HG03139 (cell line): ENCODE measurements at regions not wholly inside any gene's neighbourhood (a gene's known extent, or its start where the extent isn't known, plus 50 kb on each side); places are given as distances from the start of the nearest gene placed in this dataset.
"Not testable (repeated sequence)": the region's sequence is repeated elsewhere in the genome, so short reads cannot be mapped to it uniquely, and the experiment has no call there.

Experiments used
- ATAC-seq: cut with Tn5 transposase; IDR thresholded peaks from one replicate; pipeline ENCODE4 v1.9.1; 2021; ENCODE audit not compliant: unreplicated experiment

DNA sequence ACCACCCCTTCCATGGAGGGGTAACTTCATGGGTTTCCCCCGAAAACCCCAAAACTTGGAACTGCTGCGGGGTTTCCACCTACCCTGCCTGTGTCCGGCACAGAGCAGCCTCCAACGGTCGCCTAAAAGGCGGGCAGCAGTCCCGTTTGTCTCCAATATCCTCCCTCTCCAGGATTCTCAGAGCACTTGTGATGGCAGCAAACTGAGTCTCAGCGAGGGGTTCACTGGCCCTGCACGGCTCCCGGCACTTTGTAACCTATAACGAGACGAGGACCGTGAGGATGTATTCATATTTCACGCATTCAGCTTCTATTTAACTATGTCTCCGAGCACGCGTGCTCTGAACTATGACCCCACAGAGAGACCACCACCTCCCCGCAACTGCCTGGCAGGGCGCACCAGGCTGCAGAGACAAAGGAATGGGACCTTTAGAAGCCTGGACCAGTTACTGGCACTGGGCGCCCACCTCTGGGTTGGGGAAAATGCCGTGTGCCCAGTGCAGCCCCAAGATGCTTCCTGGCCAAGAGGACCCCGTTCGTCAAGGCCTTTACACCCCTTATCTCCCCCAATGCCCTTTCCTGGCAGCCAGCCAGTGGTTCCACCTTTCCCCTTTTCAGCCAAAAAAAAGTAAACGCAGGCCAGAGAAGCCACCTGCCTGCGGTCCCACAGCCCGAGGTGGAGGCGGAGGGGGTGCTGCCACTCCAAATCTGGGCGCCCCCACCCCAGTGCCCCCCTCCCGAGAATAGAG is 173.1 kb upstream of the RTL1 start:
- ATAC-seq: no peak

DNA sequence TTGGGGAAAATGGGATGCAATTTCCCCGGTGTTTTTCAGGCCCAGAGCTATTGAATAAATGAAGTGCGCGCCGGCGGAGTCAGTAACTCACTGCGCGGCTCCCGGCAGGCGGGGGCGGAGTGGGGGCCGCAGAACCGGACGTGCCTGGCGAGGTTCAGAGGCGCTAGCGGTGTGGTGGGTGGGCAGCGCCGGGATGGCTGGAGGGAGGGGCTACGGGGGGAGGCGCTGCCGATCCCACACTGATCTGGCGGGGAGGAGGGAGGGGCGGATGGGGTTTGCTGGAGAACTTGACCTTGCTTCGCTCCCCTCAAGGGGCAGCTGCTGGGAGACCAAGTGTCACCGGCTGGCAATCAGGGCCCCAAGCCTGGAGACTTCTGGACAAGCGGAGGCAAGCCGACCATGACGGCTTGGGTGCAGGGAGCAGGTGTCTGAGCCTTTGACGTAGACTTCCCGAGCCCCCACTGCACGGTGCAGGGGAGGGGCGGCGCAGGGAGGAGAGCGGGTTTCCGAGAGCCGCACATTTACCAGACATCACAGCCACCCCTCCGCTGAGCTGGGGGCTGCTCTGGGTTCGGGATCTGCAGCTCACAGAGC is 174.1 kb upstream of the RTL1 start:
- no peak for ATAC-seq

DNA sequence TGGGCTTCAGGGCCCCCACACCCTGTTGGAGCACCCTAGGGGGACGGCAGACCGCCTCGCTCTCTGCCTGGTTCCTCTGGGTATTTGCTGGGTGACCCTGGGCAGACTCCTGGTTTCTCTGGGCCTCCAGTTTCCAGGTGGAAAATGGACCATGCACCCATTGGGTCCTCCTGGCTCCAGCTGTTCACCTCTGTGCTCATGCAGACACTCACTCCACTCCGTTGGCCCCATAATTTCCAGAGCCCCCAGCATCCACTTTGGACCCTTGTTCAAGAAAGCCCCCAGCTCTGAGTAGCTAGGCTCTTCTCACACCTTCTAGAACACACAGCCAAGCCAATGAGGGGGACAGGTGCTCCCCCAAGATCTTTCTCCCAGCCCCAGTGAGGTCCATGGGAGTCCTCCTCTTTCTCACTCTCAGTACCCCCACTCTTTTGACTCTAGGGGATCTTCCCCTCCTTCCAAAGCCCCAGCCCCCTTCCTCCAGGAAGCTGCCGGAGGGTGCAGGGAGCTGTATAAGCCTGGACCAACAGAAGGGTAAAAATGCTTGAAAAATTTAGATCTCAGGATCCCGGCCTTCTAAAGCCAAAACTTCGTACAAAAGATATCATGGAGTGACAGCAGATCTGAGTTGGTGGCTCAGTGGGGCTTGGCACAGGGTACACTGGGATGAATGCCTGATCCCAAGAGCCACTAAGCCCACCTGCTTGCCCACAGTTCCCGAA is 174.8 kb upstream of the RTL1 start:
- ATAC-seq: no peak

DNA sequence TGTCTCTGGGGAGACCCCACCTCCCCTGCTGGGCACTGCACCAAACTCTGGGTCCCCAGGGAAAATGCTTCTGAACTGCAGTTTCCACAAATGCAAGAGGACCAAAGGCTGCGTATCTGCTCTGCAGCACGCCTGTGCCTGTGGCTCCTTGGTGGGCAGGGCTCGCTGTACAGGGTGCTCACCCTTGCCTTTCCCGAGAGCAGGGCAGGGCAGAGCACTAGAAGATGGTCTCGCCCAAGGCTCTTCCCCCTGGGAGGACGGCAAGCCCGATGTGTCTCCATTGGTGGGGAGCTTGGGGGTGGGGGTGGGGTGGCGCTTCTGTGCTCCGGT is 175.3 kb upstream of the RTL1 start:
- ATAC-seq: no peak

DNA sequence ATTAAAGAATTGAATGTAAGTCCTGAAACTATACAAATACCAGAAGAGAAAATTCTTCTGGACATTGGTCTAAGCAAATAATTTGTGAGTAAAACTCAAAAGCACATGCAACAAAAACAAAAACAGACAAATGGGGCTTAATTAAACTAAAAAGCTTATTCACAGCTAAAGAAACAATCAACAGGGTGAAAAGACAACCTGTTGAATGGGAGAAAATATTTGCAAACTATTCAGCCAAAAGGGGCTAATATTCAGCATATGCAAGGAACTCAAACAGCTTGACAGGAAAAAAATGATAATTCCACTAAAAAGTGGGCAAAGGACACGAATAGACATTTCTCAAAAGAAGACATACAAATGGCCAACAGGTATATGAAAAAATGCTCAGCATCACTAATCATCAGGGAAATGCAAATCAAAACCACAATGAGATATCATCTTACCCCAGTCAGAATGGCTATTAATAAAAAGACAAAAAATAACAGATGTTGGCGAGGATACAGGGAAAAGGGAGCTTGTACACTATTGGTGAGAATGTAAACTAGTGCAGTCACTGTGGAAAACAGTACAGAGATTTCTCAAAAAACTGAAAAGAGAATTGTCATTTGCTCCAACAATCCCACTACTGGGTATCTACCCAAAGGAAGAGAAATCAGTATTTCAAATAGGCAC is 177.5 kb upstream of the RTL1 start:
- ATAC-seq: no peak

DNA sequence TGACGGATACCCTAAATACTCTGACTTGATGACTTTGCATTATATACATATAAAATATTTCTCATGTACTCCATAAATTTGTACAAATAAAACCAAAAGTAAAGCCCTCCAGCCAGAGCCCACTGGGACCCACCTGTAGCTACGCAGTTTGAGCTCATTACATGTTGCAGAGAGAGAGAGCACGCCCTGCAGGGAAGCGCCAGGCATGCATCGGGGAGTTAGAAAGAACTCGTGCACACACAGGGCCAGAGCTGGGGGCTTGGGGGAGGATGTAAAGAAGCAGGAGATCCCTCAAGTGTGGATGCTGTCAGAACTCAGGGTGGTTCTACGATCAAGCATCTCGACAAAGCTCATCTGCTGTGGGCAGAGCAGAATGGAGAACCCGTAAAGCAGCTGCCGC is 178.5 kb upstream of the RTL1 start:
- ATAC-seq: no peak

DNA sequence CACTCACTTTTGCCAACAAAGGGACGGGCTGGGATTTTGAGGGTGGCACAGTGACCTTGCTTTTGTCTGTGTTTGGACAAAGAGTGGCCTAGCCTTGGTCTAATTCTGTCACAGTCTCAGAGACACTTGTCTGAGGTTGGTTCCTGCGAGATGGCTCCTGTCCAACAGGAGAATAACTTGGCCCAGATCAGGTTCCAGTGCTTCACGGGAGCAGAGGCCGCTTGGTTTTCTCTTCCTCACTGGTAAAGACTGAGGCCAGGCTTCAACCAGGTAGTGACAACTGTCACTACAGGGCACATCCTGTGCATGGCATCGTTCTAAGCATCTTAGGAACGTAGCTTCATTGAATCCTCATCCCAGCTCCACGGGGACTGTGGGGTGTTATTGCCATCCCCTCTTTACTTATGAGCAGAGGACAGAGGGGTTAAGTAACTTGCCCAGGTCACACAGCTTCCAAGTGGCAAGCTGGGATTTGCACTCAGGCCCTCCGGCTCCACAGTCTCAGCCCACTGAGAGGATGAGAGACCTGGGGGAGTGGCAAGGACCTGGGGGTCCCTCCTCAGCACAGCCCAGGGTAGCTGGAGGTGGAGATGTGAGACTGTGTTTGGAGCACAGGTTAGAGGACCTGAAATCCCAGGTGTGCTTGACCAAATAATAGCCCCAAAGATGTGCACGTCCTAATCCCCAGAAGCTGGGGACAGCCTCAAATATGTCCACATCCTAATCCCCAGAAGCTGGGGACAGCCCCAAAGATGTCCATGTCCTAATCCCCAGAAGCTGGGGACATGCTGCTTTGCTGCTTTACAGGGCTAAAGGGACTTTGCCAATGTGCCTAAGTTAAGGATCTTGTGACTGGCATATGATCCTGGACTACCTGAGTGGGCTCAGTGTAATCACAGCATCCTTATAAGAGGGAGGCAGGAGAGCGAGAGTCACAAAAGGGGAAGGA is 179.2 kb upstream of the RTL1 start:
- no peak for ATAC-seq

DNA sequence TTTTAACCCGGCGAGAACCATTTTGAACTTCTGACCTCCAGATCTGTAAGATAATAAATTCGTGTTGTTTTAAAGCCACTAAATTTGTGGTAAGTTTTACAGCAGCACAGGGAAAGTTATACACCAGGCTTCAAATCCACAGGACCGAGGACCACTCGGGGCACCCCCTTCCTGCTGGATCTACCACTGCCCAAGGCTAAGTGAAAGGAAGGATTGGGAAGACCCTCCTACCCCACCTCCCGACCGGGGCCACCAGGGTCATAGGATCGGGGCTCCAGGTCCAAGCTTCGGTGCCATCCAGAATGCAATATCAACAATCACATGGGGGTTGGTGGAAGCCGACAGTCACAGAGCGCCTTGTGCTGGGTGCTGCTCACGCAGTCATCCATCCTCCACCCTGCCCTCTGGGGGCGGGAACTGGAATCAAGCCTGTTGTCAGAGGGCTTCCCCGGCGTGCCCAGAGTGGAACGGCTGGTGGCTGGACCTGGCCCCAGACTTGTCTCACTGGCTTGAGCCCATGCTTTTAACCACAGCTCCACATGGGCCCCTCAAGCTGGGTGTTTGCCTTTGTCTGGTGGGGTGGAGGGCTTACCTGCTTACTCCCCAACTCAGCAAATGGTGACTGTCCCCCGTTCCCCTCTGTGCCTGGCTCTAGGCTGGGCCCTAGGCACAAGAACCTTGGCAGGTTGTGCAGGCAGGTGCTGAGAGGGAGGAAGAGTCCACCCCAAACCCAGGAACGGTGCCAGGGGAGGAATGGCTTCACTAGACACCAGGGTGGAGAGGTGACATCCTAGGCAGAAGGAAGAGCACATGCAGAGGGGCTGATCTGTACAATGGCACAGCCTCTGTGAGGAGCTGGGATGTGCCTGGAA is 180.3 kb upstream of the RTL1 start:
- ATAC-seq: no peak

DNA sequence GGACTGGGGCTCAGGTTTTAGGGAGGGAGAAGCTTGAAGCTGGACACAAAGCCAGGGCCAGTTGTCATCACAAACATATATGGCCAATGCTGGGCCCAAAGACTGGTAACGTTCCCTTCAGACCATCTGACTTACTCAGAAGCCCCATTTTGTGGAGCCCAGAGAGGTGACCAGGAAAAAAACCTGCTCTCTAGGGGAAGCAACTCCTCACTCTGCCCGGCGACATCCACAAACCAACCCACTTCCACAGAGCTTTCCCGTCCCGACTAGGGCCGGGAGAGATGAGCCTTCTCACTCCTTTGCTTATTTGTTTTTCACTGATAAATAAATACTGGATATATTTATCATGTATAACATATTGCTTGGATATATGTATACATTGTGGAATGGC is 180.9 kb upstream of the RTL1 start:
- ATAC-seq: no peak

DNA sequence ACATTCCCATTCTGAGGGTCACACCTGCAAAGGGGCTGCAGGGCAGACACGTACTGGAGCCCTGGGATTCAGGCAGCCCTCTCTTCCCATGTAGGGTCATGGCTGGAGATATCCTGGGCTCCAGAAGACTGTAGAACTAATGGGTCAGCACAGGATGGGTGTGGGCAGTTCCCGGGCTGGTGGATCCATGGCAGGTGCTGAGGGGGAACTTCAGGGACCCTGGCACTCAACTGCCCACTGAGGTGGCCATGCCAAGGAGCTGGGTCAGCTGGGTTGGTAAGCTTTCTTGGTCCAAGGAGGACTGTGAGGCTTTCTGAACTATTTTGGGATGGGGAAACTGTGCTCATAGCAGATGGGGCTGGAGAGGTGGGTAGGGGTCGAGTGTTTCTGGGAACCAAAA is 183.4 kb upstream of the RTL1 start:
- ATAC-seq: no peak

DNA sequence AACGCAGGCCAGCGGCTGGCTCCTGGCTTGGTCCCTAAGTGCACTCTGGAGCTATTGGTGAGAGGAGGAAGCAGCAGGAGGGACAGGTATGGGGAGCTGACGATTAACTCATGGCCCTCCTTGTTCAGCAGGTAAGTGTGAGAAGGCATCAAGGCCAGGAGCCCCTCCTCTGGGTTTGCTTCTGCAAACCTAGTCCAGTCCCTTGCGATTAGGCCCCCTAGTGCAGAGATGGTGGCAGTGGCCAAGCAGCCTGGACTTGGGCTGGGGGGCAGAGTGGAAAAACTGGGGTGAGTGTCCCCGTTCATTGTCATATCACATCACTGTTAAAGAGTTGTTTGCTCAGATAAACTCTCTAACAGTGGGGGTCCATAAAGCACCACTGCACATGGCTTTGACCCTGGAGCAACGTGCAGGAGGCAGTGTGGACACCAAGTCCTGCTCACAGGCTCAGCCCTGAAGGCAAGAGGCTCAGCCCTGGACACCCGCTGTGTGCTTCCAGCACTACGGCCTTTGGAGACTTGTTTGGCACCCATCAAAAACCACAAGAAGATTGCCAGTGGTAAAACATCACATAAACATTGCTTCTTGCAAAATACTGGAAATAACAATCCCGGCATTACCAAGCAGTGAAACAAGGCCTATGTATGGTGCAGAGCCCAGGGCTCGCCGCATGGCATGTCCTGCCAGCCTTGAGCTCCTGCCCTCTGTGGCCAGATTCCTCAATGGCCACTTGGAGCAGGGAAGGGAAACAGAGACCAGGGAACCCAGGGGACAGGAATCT is 184.3 kb upstream of the RTL1 start:
- no peak for ATAC-seq

DNA sequence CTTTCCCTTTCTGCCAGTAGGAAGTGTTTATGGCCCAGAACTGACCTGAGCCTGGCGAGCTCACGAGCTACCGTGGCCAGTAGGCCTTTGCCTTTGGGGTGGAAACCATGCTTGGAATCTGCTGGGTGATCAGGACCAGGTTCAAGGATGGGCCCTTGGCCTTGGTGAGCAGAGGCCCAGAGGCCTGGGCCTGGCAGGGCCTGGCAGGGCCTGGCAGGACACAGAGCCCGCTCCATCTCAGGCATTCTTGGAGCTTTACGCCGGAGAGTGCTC is 184.8 kb upstream of the RTL1 start:
- ATAC-seq: no peak

DNA sequence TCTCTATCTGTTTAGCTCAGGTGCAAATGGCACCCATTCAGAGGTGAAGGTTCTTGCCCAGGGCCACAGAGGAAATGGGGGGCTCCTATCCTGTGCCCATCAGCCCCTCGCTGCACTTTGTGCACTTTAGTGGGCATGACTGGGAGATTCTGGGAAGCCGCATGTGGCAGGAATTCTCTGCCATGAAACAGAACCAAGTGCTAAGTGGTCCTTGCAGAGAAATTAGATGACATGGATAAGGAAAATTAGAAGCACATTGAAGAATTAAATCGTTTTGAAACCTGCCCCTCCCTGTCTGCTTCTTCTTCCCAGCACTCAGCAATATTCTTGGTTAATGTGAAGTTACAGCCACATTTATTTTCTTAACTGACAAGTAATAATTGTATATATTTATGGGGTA is 185.2 kb upstream of the RTL1 start:
- ATAC-seq: no peak

DNA sequence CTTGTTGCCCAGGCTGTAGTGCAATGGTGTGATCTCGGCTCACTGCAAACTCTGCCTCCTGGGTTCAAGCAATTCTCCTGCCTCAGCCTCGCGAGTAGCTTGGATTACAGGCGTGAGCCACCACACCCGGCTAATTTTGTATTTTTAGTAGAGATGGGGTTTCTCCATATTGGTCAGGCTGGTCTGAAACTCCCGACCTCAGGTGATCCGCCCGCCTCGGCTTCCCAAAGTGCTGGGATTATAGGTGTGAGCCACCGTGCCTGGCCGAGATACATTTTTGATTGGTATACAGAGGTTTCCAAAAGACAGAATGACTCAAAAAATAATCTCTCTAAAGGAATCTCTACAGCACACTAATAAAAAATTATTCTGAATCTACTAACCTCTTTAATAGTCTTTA is 187.0 kb upstream of the RTL1 start:
- not testable (repeated sequence) for ATAC-seq

DNA sequence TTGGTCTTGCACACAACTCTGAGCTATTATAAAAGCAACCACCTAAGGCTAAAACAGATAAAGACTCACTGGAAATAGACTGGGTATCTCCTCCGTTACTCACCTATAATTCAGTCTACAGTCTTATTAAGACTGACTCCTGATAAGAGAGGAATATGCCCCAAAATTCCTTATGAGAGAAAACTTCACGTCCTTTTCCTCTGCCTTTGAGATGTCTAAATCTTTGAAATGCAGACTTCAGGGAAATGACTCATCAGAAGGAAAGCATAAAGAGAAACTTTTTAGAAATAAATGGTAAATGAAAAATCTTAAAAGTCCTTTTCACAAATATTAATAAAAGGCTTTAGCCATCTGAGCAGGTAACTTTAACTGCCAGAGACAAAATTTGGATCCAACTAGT is 187.5 kb upstream of the RTL1 start:
- no peak for ATAC-seq

DNA sequence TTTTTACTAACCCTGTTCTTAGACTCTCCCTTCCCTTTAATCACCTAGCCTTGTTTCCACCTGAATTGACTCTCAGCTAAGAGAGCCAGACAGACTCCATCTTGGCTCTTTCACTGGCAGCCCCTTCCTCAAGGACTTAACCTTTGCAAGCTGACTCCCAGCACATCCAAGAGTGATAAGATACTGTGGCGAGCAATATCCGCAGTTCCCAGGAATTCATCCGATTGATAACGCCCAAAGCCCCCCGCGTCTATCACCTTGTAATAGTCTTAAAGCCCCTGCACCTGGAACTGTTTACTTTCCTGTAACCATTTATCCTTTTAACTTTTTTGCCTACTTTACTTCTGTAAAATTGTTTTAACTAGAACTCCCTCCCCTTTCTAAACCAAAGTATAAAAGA is 191.4 kb upstream of the RTL1 start:
- not testable (repeated sequence) for ATAC-seq

DNA sequence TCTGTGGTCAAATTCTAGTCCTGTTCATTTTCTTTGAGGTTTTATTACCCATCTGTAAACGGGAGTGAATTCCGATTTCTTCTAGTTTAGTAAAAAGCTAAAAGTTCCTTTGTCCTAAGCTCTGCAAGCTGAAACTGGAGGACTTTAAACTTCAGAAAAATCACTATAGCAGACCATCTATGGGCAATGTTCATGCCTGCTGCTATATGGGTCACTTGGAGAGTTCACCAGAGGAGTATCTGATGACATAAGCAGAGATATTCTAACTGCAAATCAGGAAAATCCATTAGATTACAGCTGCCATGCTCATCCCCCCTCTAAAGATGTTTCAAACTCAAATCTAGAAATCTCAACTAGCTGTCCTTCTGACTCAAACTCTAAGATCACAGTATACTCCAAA is 193.0 kb upstream of the RTL1 start:
- ATAC-seq: no peak

DNA sequence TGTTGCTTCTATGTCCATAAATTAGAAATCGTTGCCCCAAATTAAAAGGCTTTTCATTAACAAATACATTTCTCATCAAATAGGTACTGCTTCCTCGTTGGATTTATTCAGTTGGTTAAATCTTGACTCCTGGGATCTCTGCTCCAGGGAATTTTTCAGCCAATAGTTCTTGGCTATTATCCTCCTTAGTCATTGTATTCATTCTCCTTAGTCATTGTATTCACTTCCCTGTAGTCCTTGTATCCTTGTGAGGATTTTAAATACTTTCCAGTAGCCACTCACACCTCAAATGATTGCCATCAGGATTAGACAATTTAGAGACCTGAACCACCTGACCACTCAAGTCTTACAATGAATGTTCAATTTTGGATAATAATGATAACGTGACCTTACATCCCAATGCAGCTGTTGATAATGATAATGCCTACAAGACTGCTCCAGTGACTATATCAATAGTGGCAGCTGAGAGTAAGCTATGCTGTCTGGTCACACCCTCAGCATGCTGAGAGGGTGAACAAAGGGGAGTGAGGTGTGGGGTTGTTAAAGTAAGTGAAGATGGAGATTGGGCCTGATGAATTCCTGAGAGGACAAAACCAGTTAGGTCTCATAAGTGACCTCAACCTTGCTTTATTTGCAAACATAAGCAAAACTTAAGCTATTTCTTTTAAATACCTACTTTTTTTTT is 193.7 kb upstream of the RTL1 start:
- ATAC-seq: no peak

DNA sequence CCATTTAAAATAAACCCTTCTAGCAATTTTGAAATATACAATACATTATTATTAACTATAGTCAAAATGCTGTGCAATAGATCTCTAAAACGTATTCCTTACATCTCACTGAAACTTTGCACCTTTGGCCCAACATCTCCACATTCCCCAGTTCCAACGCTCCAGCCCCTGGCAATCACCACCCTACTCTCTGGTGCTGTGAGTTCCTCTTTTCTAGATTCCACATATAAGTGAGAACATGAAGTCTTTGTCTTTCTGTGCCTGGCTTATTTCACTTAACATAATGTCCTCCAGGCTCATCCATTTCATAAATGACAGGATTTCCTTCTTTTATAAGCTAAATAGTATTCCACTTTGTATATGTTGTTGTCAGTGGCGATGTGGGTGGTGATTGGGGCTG is 194.7 kb upstream of the RTL1 start:
- ATAC-seq: no peak
